H1 (cell line): ENCODE measurements at regions not wholly inside any gene's neighbourhood (a gene's known extent, or its start where the extent isn't known, plus 50 kb on each side); places are given as distances from the start of the nearest gene placed in this dataset.

ENCODE experiments used
- CREB1 ChIP-seq: IDR thresholded peaks from 2 replicates; pipeline ENCODE4 v1.6.1; 2012; ENCODE audit warnings: inconsistent platforms
- EZH2 ChIP-seq: fragments of 200-600 bp; sonication (generic); IDR thresholded peaks from 2 replicates; pipeline ENCODE4 v1.7.1; 2012; ENCODE audit warnings: low read depth, mild to moderate bottlenecking, moderate library complexity, low read length, inconsistent platforms; ENCODE audit not compliant: severe bottlenecking
- GABPA ChIP-seq: IDR thresholded peaks from 2 replicates; pipeline ENCODE4 v1.6.1; 2011; ENCODE audit warnings: mild to moderate bottlenecking, low read length, moderate library complexity, borderline replicate concordance; ENCODE audit not compliant: insufficient read depth

- TF ChIP-seq EZH2 (no peak), CREB1 (no peak), GABPA (no peak)
Observed at GRCh38 chr7:16244469-16244868, 176.9 kb downstream of the CRPPA start.
